H9 (cell line): ENCODE measurements at regions not wholly inside any gene's neighbourhood (a gene's known extent, or its start where the extent isn't known, plus 50 kb on each side); places are given as distances from the start of the nearest gene placed in this dataset.

Source experiments
- DNase-seq: peaks from one replicate; pipeline ENCODE4 v3.0.0-alpha.2; 2017
- H2AFZ ChIP-seq: one replicate; pipeline ENCODE4 v1.6.1; 2013; ENCODE audit warnings: mild to moderate bottlenecking, low read length, control low read depth, moderate library complexity
- H2AK5ac ChIP-seq: 2 replicates; pipeline ENCODE4 v1.6.1; 2013; ENCODE audit warnings: low read length, control low read depth, mixed read lengths; ENCODE audit not compliant: insufficient read length
- H2BK120ac ChIP-seq: one replicate; pipeline ENCODE4 v1.6.1; 2013; ENCODE audit warnings: low read depth, mild to moderate bottlenecking, low read length, control low read depth, inconsistent platforms; ENCODE audit not compliant: poor library complexity, severe bottlenecking
- H2BK12ac ChIP-seq: 2 replicates; pipeline ENCODE4 v1.6.1; 2013; ENCODE audit warnings: low read length, control low read depth, mixed read lengths, low read depth; ENCODE audit not compliant: insufficient read length
- H2BK15ac ChIP-seq: 2 replicates; pipeline ENCODE4 v1.6.1; 2013; ENCODE audit warnings: low read depth, low read length, control low read depth
- H2BK20ac ChIP-seq: one replicate; pipeline ENCODE4 v1.6.1; 2013; ENCODE audit warnings: low read depth, mild to moderate bottlenecking, low read length, control low read depth, inconsistent platforms; ENCODE audit not compliant: poor library complexity, severe bottlenecking
- H2BK5ac ChIP-seq: 2 replicates; pipeline ENCODE4 v1.6.1; 2013; ENCODE audit warnings: low read length, control low read depth, mixed read lengths; ENCODE audit not compliant: insufficient read length
- H3K14ac ChIP-seq: 2 replicates; pipeline ENCODE4 v1.6.1; 2013; ENCODE audit warnings: low read length, control low read depth; ENCODE audit not compliant: insufficient read depth
- H3K18ac ChIP-seq: 2 replicates; pipeline ENCODE4 v1.6.1; 2013; ENCODE audit warnings: low read depth, mild to moderate bottlenecking, mixed read lengths, low read length, control low read depth; ENCODE audit not compliant: insufficient read length
- H3K23ac ChIP-seq: 2 replicates; pipeline ENCODE4 v1.6.1; 2013; ENCODE audit warnings: low read length, control low read depth, mixed read lengths, low read depth; ENCODE audit not compliant: insufficient read length
- H3K23me2 ChIP-seq: 2 replicates; pipeline ENCODE4 v1.6.1; 2013; ENCODE audit warnings: low read depth, mild to moderate bottlenecking, mixed read lengths, low read length, control low read depth; ENCODE audit not compliant: insufficient read length, poor library complexity, severe bottlenecking
- H3K27ac ChIP-seq: 2 replicates; pipeline ENCODE4 v1.5.1; 2013; ENCODE audit warnings: low read length, control low read depth, mixed read lengths, low read depth; ENCODE audit not compliant: insufficient read length
- H3K27me3 ChIP-seq: 2 replicates; pipeline ENCODE4 v1.6.1; 2013; ENCODE audit warnings: low read length, control low read depth, inconsistent platforms; ENCODE audit not compliant: insufficient read depth
- H3K4ac ChIP-seq: 2 replicates; pipeline ENCODE4 v1.6.1; 2013; ENCODE audit warnings: low read depth, mild to moderate bottlenecking, control low read depth, inconsistent platforms, low read length, moderate library complexity
- H3K4me1 ChIP-seq: 2 replicates; pipeline ENCODE4 v1.6.1; 2013; ENCODE audit warnings: low read length, control low read depth, inconsistent platforms; ENCODE audit not compliant: insufficient read depth
- H3K4me2 ChIP-seq: 2 replicates; pipeline ENCODE4 v1.6.1; 2013; ENCODE audit warnings: low read length, control low read depth, mixed read lengths; ENCODE audit not compliant: insufficient read length, insufficient read depth
- H3K56ac ChIP-seq: 2 replicates; pipeline ENCODE4 v1.6.1; 2013; ENCODE audit warnings: low read depth, mild to moderate bottlenecking, mixed read lengths, low read length, control low read depth; ENCODE audit not compliant: insufficient read length
- H3K79me1 ChIP-seq: 2 replicates; pipeline ENCODE4 v1.6.1; 2013; ENCODE audit warnings: low read depth, mild to moderate bottlenecking, moderate library complexity, low read length, control low read depth, inconsistent platforms; ENCODE audit not compliant: insufficient read depth, poor library complexity, severe bottlenecking
- H3K79me2 ChIP-seq: 2 replicates; pipeline ENCODE4 v1.6.1; 2013; ENCODE audit warnings: low read length, control low read depth, inconsistent platforms; ENCODE audit not compliant: insufficient read depth
- H3K9ac ChIP-seq: 2 replicates; pipeline ENCODE4 v1.6.1; 2013; ENCODE audit warnings: low read length, control low read depth, mixed read lengths; ENCODE audit not compliant: insufficient read length; ENCODE audit errors: extremely low read depth
- H3K9me3 ChIP-seq: one replicate; pipeline ENCODE4 v1.6.1; 2013; ENCODE audit warnings: low read depth, low read length, inconsistent platforms; ENCODE audit not compliant: control insufficient read depth
- H3T11ph ChIP-seq: one replicate; pipeline ENCODE4 v1.6.1; 2013; ENCODE audit warnings: mild to moderate bottlenecking, low read length, control low read depth, inconsistent platforms
- H4K20me1 ChIP-seq: one replicate; pipeline ENCODE4 v1.6.1; 2013; ENCODE audit not compliant: control insufficient read depth, insufficient read length, insufficient read depth
- H4K5ac ChIP-seq: 2 replicates; pipeline ENCODE4 v1.6.1; 2013; ENCODE audit warnings: low read depth, mild to moderate bottlenecking, mixed read lengths, low read length, control low read depth; ENCODE audit not compliant: insufficient read length
- H4K8ac ChIP-seq: replicated peaks from 2 replicates; pipeline ENCODE4 v1.6.1; 2013; ENCODE audit warnings: low read length, control low read depth, mixed read lengths, low read depth; ENCODE audit not compliant: insufficient read length
- H4K91ac ChIP-seq: 2 replicates; pipeline ENCODE4 v1.6.1; 2013; ENCODE audit warnings: low read depth, mild to moderate bottlenecking, moderate library complexity, mixed read lengths, low read length, control low read depth; ENCODE audit not compliant: insufficient read length
- H3K27ac Mint-ChIP-seq, 3 experiments: 2 replicates in 2 of 3; 3 replicates in 1 of 3; pipeline ENCODE4 v1.8.0; 2020 to 2021; ENCODE audit warnings: mixed read lengths in 3 of 3, mild to moderate bottlenecking in 1 of 3, moderate library complexity in 1 of 3
- H3K27me3 Mint-ChIP-seq: 2 replicates; pipeline ENCODE4 v1.8.0; 2021; ENCODE audit warnings: low read depth, mild to moderate bottlenecking, moderate library complexity, mixed read lengths
- H3K36me3 Mint-ChIP-seq, 3 experiments: 2 replicates in 2 of 3; 3 replicates in 1 of 3; pipeline ENCODE4 v1.8.0; 2020 to 2021; ENCODE audit warnings: low read depth in 3 of 3, mixed read lengths in 3 of 3; ENCODE audit not compliant: insufficient read depth in 1 of 3
- H3K4me1 Mint-ChIP-seq, 2 experiments: 2 replicates each; pipeline ENCODE4 v1.8.0; 2020; ENCODE audit warnings: mixed read lengths in 2 of 2
- H3K4me3 Mint-ChIP-seq, 2 experiments: 2 replicates in 1 of 2; 3 replicates in 1 of 2; pipeline ENCODE4 v1.8.0; 2020 to 2021; ENCODE audit warnings: mild to moderate bottlenecking in 2 of 2, mixed read lengths in 2 of 2, moderate library complexity in 1 of 2
- H3K9me3 Mint-ChIP-seq, 2 experiments: 2 replicates in 1 of 2; 3 replicates in 1 of 2; pipeline ENCODE4 v1.8.0; 2020; ENCODE audit warnings: mild to moderate bottlenecking in 2 of 2, mixed read lengths in 2 of 2, moderate library complexity in 1 of 2
- CTCF ChIP-seq: fragments of 200-600 bp; sonication (generic); conservative IDR thresholded peaks from 3 replicates; pipeline ENCODE4 v1.8.0; 2021; ENCODE audit warnings: antibody characterized with exemption, mild to moderate bottlenecking
- WGBS: extraction: QIAGEN DNeasy Blood & Tissue Kit; methylation state at CpG from one replicate; pipeline ENCODE4 v1.1.7; 2013; ENCODE audit warnings: missing lambda C conversion rate, low lambda C conversion rate, mixed read lengths; ENCODE audit not compliant: insufficient read length; ENCODE audit errors: extremely low coverage; 5-methylcytosine and 5-hydroxymethylcytosine counted together

- Histone ChIP-seq H3K9me3 (no peaks in the 10 kb centered on the region), H3K14ac (no peak overlapping the region), H3K18ac (no peak overlapping the region), H3K79me1 (no peaks in the 10 kb centered on the region), H2BK12ac (no peak overlapping the region), H3K23ac (no peak overlapping the region), H3K27ac (no peak overlapping the region), H2AK5ac (no peak overlapping the region), H2BK20ac (no peak overlapping the region), H3K79me2 (no peaks in the 10 kb centered on the region), H2BK120ac (no peak overlapping the region), H3K4ac (no peak overlapping the region), H3K56ac (no peak overlapping the region), H4K8ac (no peak overlapping the region), H4K5ac (no peak overlapping the region), H2BK15ac (no peak overlapping the region), H3K4me1 (peaks cover 4% of the 10 kb centered on the region; the same call in 1 of the 2 replicates), H3K27me3 (no peaks in the 10 kb centered on the region), H2AFZ (no peak overlapping the region), H3K4me2 (no peak overlapping the region), H2BK5ac (no peak overlapping the region), H4K91ac (no peak overlapping the region), H3T11ph (no peak overlapping the region), H4K20me1 (no peaks in the 10 kb centered on the region), H3K9ac (no peak overlapping the region), H3K23me2 (no peaks in the 10 kb centered on the region)
- Mint-ChIP-seq H3K9me3 (no peaks in the 10 kb centered on the region), H3K36me3 (no peaks in the 10 kb centered on the region), H3K4me3 (no peak overlapping the region), H3K27me3 (no peaks in the 10 kb centered on the region), H3K27ac (no peak overlapping the region), H3K4me1 (peaks cover 14% of the 10 kb centered on the region in 2 experiments)
- no peak for TF ChIP-seq CTCF
- no peak for DNase-seq
- WGBS = no CpG with 5 or more reads among the region's 1 CpG
Measured at GRCh38 chr3:117490716-117491115, 781.1 kb downstream of the TUSC7 start.
